MM.1S (cell line): ENCODE measurements at regions not wholly inside any gene's neighbourhood (a gene's known extent, or its start where the extent isn't known, plus 50 kb on each side); places are given as distances from the start of the nearest gene placed in this dataset.

Experiments used
- DNase-seq: peaks from one replicate; pipeline ENCODE4 v3.0.0-alpha.2; 2015
- H2AFZ ChIP-seq: fragments of 300-600 bp; sonication (generic); 2 replicates; pipeline ENCODE4 v1.6.0; 2016; ENCODE audit warnings: antibody characterized with exemption, low read length
- H3F3A ChIP-seq: fragments of 300-600 bp; sonication (generic); 2 replicates; pipeline ENCODE4 v1.6.1; 2016; ENCODE audit warnings: mild to moderate bottlenecking, antibody characterized with exemption, low read length, moderate library complexity, mixed read lengths; ENCODE audit not compliant: insufficient read depth
- H3K27ac ChIP-seq: fragments of 300-600 bp; sonication (generic); 2 replicates; pipeline ENCODE4 v1.5.1; 2016; ENCODE audit warnings: mild to moderate bottlenecking, low read length
- H3K27me3 ChIP-seq: fragments of 300-600 bp; sonication (generic); replicated peaks from 2 replicates; pipeline ENCODE4 v1.6.0; 2016; ENCODE audit warnings: low read length; ENCODE audit not compliant: insufficient read depth
- H3K36me3 ChIP-seq: fragments of 300-600 bp; sonication (generic); replicated peaks from 2 replicates; pipeline ENCODE4 v1.6.1; 2016; ENCODE audit warnings: mild to moderate bottlenecking, low read length, mixed read lengths; ENCODE audit not compliant: insufficient read depth
- H3K4me1 ChIP-seq: fragments of 300-600 bp; sonication (generic); 2 replicates; pipeline ENCODE4 v1.6.1; 2016; ENCODE audit warnings: low read length, mixed read lengths
- H3K4me2 ChIP-seq: fragments of 300-600 bp; sonication (generic); 2 replicates; pipeline ENCODE4 v1.6.0; 2016; ENCODE audit warnings: low read depth, low read length
- H3K4me3 ChIP-seq: fragments of 300-600 bp; sonication (generic); 2 replicates; pipeline ENCODE4 v1.5.1; 2016; ENCODE audit warnings: low read length, mixed read lengths
- H3K79me2 ChIP-seq: fragments of 300-600 bp; sonication (generic); 2 replicates; pipeline ENCODE4 v1.6.1; 2016; ENCODE audit warnings: mixed run types, low read length, mixed read lengths
- H3K9ac ChIP-seq: fragments of 300-600 bp; sonication (generic); 2 replicates; pipeline ENCODE4 v1.6.1; 2016; ENCODE audit warnings: low read length, mixed read lengths
- H3K9me2 ChIP-seq: fragments of 300-600 bp; sonication (generic); replicated peaks from 2 replicates; pipeline ENCODE4 v1.6.1; 2016; ENCODE audit warnings: mild to moderate bottlenecking, low read length, mixed read lengths; ENCODE audit not compliant: insufficient read depth
- H3K9me3 ChIP-seq: fragments of 300-600 bp; sonication (generic); replicated peaks from 2 replicates; pipeline ENCODE4 v1.6.1; 2016; ENCODE audit warnings: mild to moderate bottlenecking, low read length, mixed read lengths; ENCODE audit not compliant: insufficient read depth
- H4K20me1 ChIP-seq: fragments of 300-600 bp; sonication (generic); 2 replicates; pipeline ENCODE4 v1.6.1; 2016; ENCODE audit warnings: mild to moderate bottlenecking, low read length, moderate library complexity, mixed read lengths; ENCODE audit not compliant: insufficient read depth
- EZH2 ChIP-seq: fragments of 300-600 bp; sonication (generic); optimal IDR thresholded peaks from 2 replicates; pipeline ENCODE3; 2017; ENCODE audit warnings: low read depth, mild to moderate bottlenecking, antibody characterized with exemption, low read length, mixed read lengths
- EZH2phosphoT487 ChIP-seq: fragments of 300-600 bp; sonication (generic); IDR thresholded peaks from 2 replicates; pipeline ENCODE4 v1.6.1; 2018; ENCODE audit warnings: antibody characterized with exemption, low read length
- TF ChIP-seq, protein P1 (sequence below): fragments of 300-600 bp; sonication (generic); IDR thresholded peaks from 2 replicates; pipeline ENCODE4 v1.5.1; 2016; ENCODE audit warnings: antibody characterized with exemption, low read length, mixed read lengths

- Histone ChIP-seq H3K4me2 (no peak overlapping the region), H3K36me3 (no peaks in the 10 kb centered on the region), H3K9me2 (no peaks in the 10 kb centered on the region), H4K20me1 (no peaks in the 10 kb centered on the region), H3K4me3 (no peak overlapping the region), H3K9me3 (no peaks in the 10 kb centered on the region), H3K79me2 (no peaks in the 10 kb centered on the region), H3F3A (no peaks in the 10 kb centered on the region), H3K27ac (no peak overlapping the region), H3K9ac (no peak overlapping the region), H3K27me3 (no peaks in the 10 kb centered on the region), H3K4me1 (no peaks in the 10 kb centered on the region), H2AFZ (no peak overlapping the region)
- DNase-seq = no peak
- no peak for TF ChIP-seq EZH2phosphoT487
- no peak for TF ChIP-seq EZH2
- TF ChIP-seq, protein P1, sequence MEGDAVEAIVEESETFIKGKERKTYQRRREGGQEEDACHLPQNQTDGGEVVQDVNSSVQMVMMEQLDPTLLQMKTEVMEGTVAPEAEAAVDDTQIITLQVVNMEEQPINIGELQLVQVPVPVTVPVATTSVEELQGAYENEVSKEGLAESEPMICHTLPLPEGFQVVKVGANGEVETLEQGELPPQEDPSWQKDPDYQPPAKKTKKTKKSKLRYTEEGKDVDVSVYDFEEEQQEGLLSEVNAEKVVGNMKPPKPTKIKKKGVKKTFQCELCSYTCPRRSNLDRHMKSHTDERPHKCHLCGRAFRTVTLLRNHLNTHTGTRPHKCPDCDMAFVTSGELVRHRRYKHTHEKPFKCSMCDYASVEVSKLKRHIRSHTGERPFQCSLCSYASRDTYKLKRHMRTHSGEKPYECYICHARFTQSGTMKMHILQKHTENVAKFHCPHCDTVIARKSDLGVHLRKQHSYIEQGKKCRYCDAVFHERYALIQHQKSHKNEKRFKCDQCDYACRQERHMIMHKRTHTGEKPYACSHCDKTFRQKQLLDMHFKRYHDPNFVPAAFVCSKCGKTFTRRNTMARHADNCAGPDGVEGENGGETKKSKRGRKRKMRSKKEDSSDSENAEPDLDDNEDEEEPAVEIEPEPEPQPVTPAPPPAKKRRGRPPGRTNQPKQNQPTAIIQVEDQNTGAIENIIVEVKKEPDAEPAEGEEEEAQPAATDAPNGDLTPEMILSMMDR = no peak
Measured at GRCh38 chr11:107196732-107197131, 178.5 kb upstream of the GUCY1A2 start.

GRCh38 chr11:107184986-107185385 is 166.7 kb upstream of the GUCY1A2 start:
- Histone ChIP-seq H3K36me3 (no peaks in the 10 kb centered on the region), H3K27me3 (no peaks in the 10 kb centered on the region), H3K9ac (no peak overlapping the region)

GRCh38 chr11:107183953-107184352 is 165.7 kb upstream of the GUCY1A2 start:
- Histone ChIP-seq H3K4me1 (no peaks in the 10 kb centered on the region), H3K36me3 (no peaks in the 10 kb centered on the region), H3K4me3 (no peak overlapping the region), H3K27ac (no peak overlapping the region), H3K4me2 (no peak overlapping the region), H2AFZ (no peak overlapping the region), H3K9me2 (no peaks in the 10 kb centered on the region), H3K79me2 (no peaks in the 10 kb centered on the region), H3K9me3 (no peaks in the 10 kb centered on the region), H3F3A (no peaks in the 10 kb centered on the region), H4K20me1 (no peaks in the 10 kb centered on the region), H3K27me3 (no peaks in the 10 kb centered on the region), H3K9ac (no peak overlapping the region)
- no peak for DNase-seq
- no peak for TF ChIP-seq EZH2

More at GRCh38 chr11:107184986-107185385, 166.7 kb upstream of the GUCY1A2 start:
- TF ChIP-seq, protein P1 = no peak
- TF ChIP-seq EZH2 = no peak
- TF ChIP-seq EZH2phosphoT487 = no peak
- Histone ChIP-seq H3K27ac (no peak overlapping the region), H3K4me1 (no peaks in the 10 kb centered on the region), H3F3A (no peaks in the 10 kb centered on the region), H3K4me2 (no peak overlapping the region), H3K9me2 (no peaks in the 10 kb centered on the region), H3K9me3 (no peaks in the 10 kb centered on the region), H3K79me2 (no peaks in the 10 kb centered on the region), H2AFZ (no peak overlapping the region), H4K20me1 (no peaks in the 10 kb centered on the region), H3K4me3 (no peak overlapping the region)
- DNase-seq = no peak

DNA sequence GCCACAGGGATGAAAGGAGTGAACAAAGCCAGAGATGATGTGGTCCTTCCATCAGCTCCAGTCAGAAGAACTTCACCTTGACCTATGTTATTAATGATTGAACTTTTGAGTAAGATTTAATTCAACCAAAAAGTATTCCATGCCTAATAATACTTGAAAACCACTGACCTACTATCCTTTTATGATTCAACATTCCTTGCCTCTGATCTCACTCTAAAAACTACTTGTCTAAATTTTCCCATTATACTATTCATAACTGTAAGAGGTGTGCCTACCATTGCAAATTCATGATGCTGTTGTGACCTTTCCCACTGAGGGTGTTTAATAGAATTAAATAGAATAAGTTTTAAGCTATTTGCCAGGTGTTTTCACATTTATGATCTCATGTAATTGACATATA is 164.7 kb upstream of the GUCY1A2 start:
- Histone ChIP-seq H3K9me3 (no peaks in the 10 kb centered on the region), H3K36me3 (no peaks in the 10 kb centered on the region), H3K4me3 (no peak overlapping the region), H3K27ac (no peak overlapping the region), H3K9ac (no peak overlapping the region), H3K79me2 (no peaks in the 10 kb centered on the region), H3K27me3 (no peaks in the 10 kb centered on the region), H3K4me2 (no peak overlapping the region), H3F3A (no peaks in the 10 kb centered on the region), H4K20me1 (no peaks in the 10 kb centered on the region), H2AFZ (no peak overlapping the region), H3K4me1 (no peaks in the 10 kb centered on the region), H3K9me2 (no peaks in the 10 kb centered on the region)
- no peak for TF ChIP-seq EZH2phosphoT487
- TF ChIP-seq EZH2 = no peak
- TF ChIP-seq, protein P1 = no peak
- DNase-seq = no peak
